Fibroblast of the aortic adventitia (primary cell): ENCODE measurements at regions not wholly inside any gene's neighbourhood (a gene's known extent, or its start where the extent isn't known, plus 50 kb on each side); places are given as distances from the start of the nearest gene placed in this dataset.

Experiments used
- DNase-seq: peaks from one replicate; pipeline ENCODE4 v3.0.0-alpha.2; 2010; ENCODE audit warnings: low read depth
- H3K4me3 ChIP-seq: 2 replicates; pipeline ENCODE4 v1.5.1; 2011; ENCODE audit warnings: low read depth, mild to moderate bottlenecking, control low read depth, low read length, moderate library complexity
- CTCF ChIP-seq: IDR thresholded peaks from 2 replicates; pipeline ENCODE4 v1.5.1; 2011; ENCODE audit warnings: mild to moderate bottlenecking, low read length, control low read depth, inconsistent platforms; ENCODE audit not compliant: insufficient read depth

- DNase-seq: no peak
- TF ChIP-seq CTCF: no peak
- H3K4me3 ChIP-seq: no peak overlapping the region
Observed at GRCh38 chr10:104546336-104546735, 94.8 kb upstream of the SORCS3 start.

GRCh38 chr10:104546756-104547155 lies 94.3 kb upstream of the SORCS3 start:
- DNase-seq: no peak
- no peak for TF ChIP-seq CTCF
- H3K4me3 ChIP-seq: no peak overlapping the region

GRCh38 chr10:104548090-104548489 lies 93.0 kb upstream of the SORCS3 start:
- no peak overlapping the region for H3K4me3 ChIP-seq
- TF ChIP-seq CTCF: no peak
- DNase-seq: peak; percentile 22

- DNase-seq: no peak
- TF ChIP-seq CTCF: no peak
- no peak overlapping the region for H3K4me3 ChIP-seq
Observed at GRCh38 chr10:104556831-104557230, 84.3 kb upstream of the SORCS3 start.

- TF ChIP-seq CTCF: no peak
- no peak overlapping the region for H3K4me3 ChIP-seq
Observed at GRCh38 chr10:104557966-104558365, 83.1 kb upstream of the SORCS3 start.

GRCh38 chr10:104559935-104560334 lies 81.2 kb upstream of the SORCS3 start:
- DNase-seq: no peak
- no peak for TF ChIP-seq CTCF
- H3K4me3 ChIP-seq: no peak overlapping the region

More at GRCh38 chr10:104557966-104558365, 83.1 kb upstream of the SORCS3 start:
- no peak for DNase-seq

- no peak for TF ChIP-seq CTCF
- no peak for DNase-seq
- no peak overlapping the region for H3K4me3 ChIP-seq
Observed at GRCh38 chr10:104563051-104563450, 78.0 kb upstream of the SORCS3 start.
